SKM-1 treated with dmso at 0.1 percent for 144 hours (cell line): ENCODE measurements at regions not wholly inside any gene's neighbourhood (a gene's known extent, or its start where the extent isn't known, plus 50 kb on each side); places are given as distances from the start of the nearest gene placed in this dataset.
"Not testable (repeated sequence)": the region's sequence is repeated elsewhere in the genome, so short reads cannot be mapped to it uniquely, and the experiment has no call there.

Experiments
- DNase-seq: peaks from one replicate; lab custom pipeline; 2025; ENCODE audit not compliant: unreplicated experiment; lab: John Stamatoyannopoulos, UW

- DNase-seq: no peak
These were observed 1842.5 kb upstream of the CDH9 start for GRCh38 chr5:28880936-28881335.

- DNase-seq: no peak
These were observed 1838.7 kb upstream of the CDH9 start for GRCh38 chr5:28877050-28877449.

GRCh38 chr5:28864006-28864405 is 1825.6 kb upstream of the CDH9 start:
- no peak for DNase-seq

GRCh38 chr5:28862860-28863196 is 1824.4 kb upstream of the CDH9 start:
- no peak for DNase-seq

- DNase-seq: no peak
These were observed 1823.9 kb upstream of the CDH9 start for GRCh38 chr5:28862137-28862859.

- DNase-seq: no peak
These were observed 1817.2 kb upstream of the CDH9 start for GRCh38 chr5:28855626-28856025.

- DNase-seq: no peak
These were observed 1812.0 kb upstream of the CDH9 start for GRCh38 chr5:28850320-28850921.

GRCh38 chr5:28831042-28831441 is 1792.7 kb upstream of the CDH9 start:
- no peak for DNase-seq

GRCh38 chr5:28823231-28823630 is 1784.8 kb upstream of the CDH9 start:
- no peak for DNase-seq

GRCh38 chr5:28822071-28822470 is 1783.7 kb upstream of the CDH9 start:
- no peak for DNase-seq

- DNase-seq: no peak
These were observed 1772.4 kb upstream of the CDH9 start for GRCh38 chr5:28810751-28811136.

- DNase-seq: no peak
These were observed 1771.7 kb upstream of the CDH9 start for GRCh38 chr5:28809811-28810750.

GRCh38 chr5:28808967-28809810 is 1770.8 kb upstream of the CDH9 start:
- DNase-seq: no peak

- no peak for DNase-seq
These were observed 1768.9 kb upstream of the CDH9 start for GRCh38 chr5:28807195-28807729.

- not testable (repeated sequence) for DNase-seq
These were observed 1760.6 kb upstream of the CDH9 start for GRCh38 chr5:28799035-28799434.

GRCh38 chr5:28788954-28789353 is 1750.6 kb upstream of the CDH9 start:
- DNase-seq: no peak

- no peak for DNase-seq
These were observed 1741.8 kb upstream of the CDH9 start for GRCh38 chr5:28780083-28780692.

GRCh38 chr5:28779161-28779754 is 1740.9 kb upstream of the CDH9 start:
- DNase-seq: no peak

GRCh38 chr5:28770307-28770706 is 1731.9 kb upstream of the CDH9 start:
- no peak for DNase-seq

- DNase-seq: peak; percentile 45
These were observed 1728.3 kb upstream of the CDH9 start for GRCh38 chr5:28766565-28767158.
